H1 (cell line): ENCODE measurements at regions not wholly inside any gene's neighbourhood (a gene's known extent, or its start where the extent isn't known, plus 50 kb on each side); places are given as distances from the start of the nearest gene placed in this dataset.

Experiments
- CTCF ChIA-PET: fragments of 300-600 bp; sonication (Branson Sonifier 250); formaldehyde crosslinking; loops from one replicate; lab custom pipeline; 2021; ENCODE audit not compliant: partially characterized antibody; lab: Charles Lee
- POLR2A ChIA-PET: fragments of 300-600 bp; sonication (Branson Sonifier 250); formaldehyde crosslinking; loops from one replicate; lab custom pipeline; 2021; ENCODE audit warnings: inconsistent platforms; ENCODE audit not compliant: partially characterized antibody; lab: Charles Lee
- DNase-seq, 2 experiments: peaks; one replicate each; pipeline versions ENCODE4 v3.0.0 to v3.0.0-alpha.2; 2010 to 2022; ENCODE audit warnings: low spot score in 2 of 2, low read depth in 1 of 2, mixed read lengths in 1 of 2
- FAIRE-seq: peaks from 2 replicates; lab custom pipeline; 2011; peaks lifted over from hg19 to GRCh38; lab: Jason Lieb, UNC
- H2AFZ ChIP-seq: 2 replicates; pipeline ENCODE4 v1.8.1; 2012; ENCODE audit warnings: low read length, inconsistent platforms
- H2AK5ac ChIP-seq: 2 replicates; pipeline ENCODE4 v1.6.1; 2013; ENCODE audit warnings: low read depth, low read length
- H2BK120ac ChIP-seq: replicated peaks from 2 replicates; pipeline ENCODE3; 2013; ENCODE audit warnings: low read depth, low read length, inconsistent platforms
- H2BK12ac ChIP-seq: 2 replicates; pipeline ENCODE4 v1.6.1; 2013; ENCODE audit warnings: low read depth, low read length
- H2BK15ac ChIP-seq: 2 replicates; pipeline ENCODE4 v1.6.1; 2013; ENCODE audit warnings: low read length
- H2BK20ac ChIP-seq: 2 replicates; pipeline ENCODE4 v1.6.1; 2013; ENCODE audit warnings: low read length
- H2BK5ac ChIP-seq: 2 replicates; pipeline ENCODE4 v1.6.1; 2013; ENCODE audit warnings: low read depth, low read length
- H3K14ac ChIP-seq: 2 replicates; pipeline ENCODE4 v1.6.1; 2013; ENCODE audit warnings: inconsistent platforms; ENCODE audit not compliant: insufficient read length
- H3K18ac ChIP-seq: 2 replicates; pipeline ENCODE4 v1.6.1; 2013; ENCODE audit warnings: low read length; ENCODE audit errors: extremely low read depth
- H3K23ac ChIP-seq: 2 replicates; pipeline ENCODE4 v1.6.1; 2013; ENCODE audit warnings: inconsistent platforms; ENCODE audit not compliant: insufficient read length
- H3K23me2 ChIP-seq: 2 replicates; pipeline ENCODE4 v1.6.1; 2013; ENCODE audit warnings: low read depth, low read length
- H3K27ac ChIP-seq: 2 replicates; pipeline ENCODE4 v1.6.1; 2011; ENCODE audit warnings: low read depth, low read length, inconsistent platforms
- H3K27me3 ChIP-seq, 4 experiments: replicated peaks in 1 of 4; 1 replicate in 1 of 4; 2 replicates in 3 of 4; pipeline versions ENCODE4 v1.6.1 to v1.8.1; 2011 to 2013; ENCODE audit warnings: low read length in 3 of 4, mild to moderate bottlenecking in 3 of 4, inconsistent platforms in 2 of 4, mixed read lengths in 2 of 4, moderate library complexity in 1 of 4; ENCODE audit not compliant: control insufficient read depth in 3 of 4, insufficient read depth in 3 of 4; ENCODE audit errors: extremely low read depth in 1 of 4
- H3K36me3 ChIP-seq, 4 experiments: 2 replicates each; pipeline versions ENCODE4 v1.6.1 to v1.8.1; 2011 to 2013; ENCODE audit warnings: mild to moderate bottlenecking in 4 of 4, low read length in 3 of 4, moderate library complexity in 2 of 4, control low read depth in 1 of 4, inconsistent platforms in 1 of 4; ENCODE audit not compliant: insufficient read depth in 4 of 4, control insufficient read depth in 2 of 4
- H3K4ac ChIP-seq: replicated peaks from 2 replicates; pipeline ENCODE3; 2013; ENCODE audit warnings: low read length, low read depth, mixed read lengths, inconsistent platforms; ENCODE audit not compliant: insufficient read length
- H3K4me1 ChIP-seq, 4 experiments: replicated peaks in 1 of 4; 1 replicate in 1 of 4; 2 replicates in 3 of 4; pipeline versions ENCODE4 v1.6.1 to v1.8.1; 2011 to 2013; ENCODE audit warnings: low read length in 3 of 4, inconsistent platforms in 2 of 4, mixed read lengths in 1 of 4; ENCODE audit not compliant: insufficient read depth in 4 of 4, control insufficient read depth in 3 of 4
- H3K4me2 ChIP-seq, 2 experiments: 2 replicates each; pipeline versions ENCODE4 v1.6.1 to v1.8.1; 2011 to 2013; ENCODE audit warnings: low read depth in 2 of 2, low read length in 2 of 2, control low read depth in 1 of 2, inconsistent platforms in 1 of 2, mild to moderate bottlenecking in 1 of 2; ENCODE audit not compliant: insufficient read depth in 1 of 2
- H3K4me3 ChIP-seq, 4 experiments: fragments of 200-600, 300-600 bp in 1 of 4; sonication (generic), shearing (Covaris generic), sonication (Bioruptor Twin) in 1 of 4; 2 replicates each; pipeline versions ENCODE4 v1.5.1 to v1.8.1; 2011 to 2016; ENCODE audit warnings: low read length in 4 of 4, low read depth in 3 of 4, control low read depth in 2 of 4, inconsistent platforms in 2 of 4, mild to moderate bottlenecking in 2 of 4, mixed read lengths in 1 of 4, moderate library complexity in 1 of 4; ENCODE audit not compliant: insufficient read depth in 2 of 4; ENCODE audit errors: extremely low read depth in 1 of 4
- H3K56ac ChIP-seq: replicated peaks from 2 replicates; pipeline ENCODE3; 2013; ENCODE audit warnings: low read depth, mild to moderate bottlenecking, mixed read lengths, low read length, inconsistent platforms; ENCODE audit not compliant: insufficient read length
- H3K79me1 ChIP-seq: 2 replicates; pipeline ENCODE4 v1.6.1; 2013; ENCODE audit warnings: low read depth, low read length, control low read depth
- H3K79me2 ChIP-seq, 2 experiments: 2 replicates each; pipeline versions ENCODE4 v1.6.1 to v1.8.1; 2012 to 2013; ENCODE audit warnings: low read length in 2 of 2, mild to moderate bottlenecking in 2 of 2, inconsistent platforms in 1 of 2; ENCODE audit not compliant: insufficient read depth in 2 of 2, control insufficient read depth in 1 of 2
- H3K9ac ChIP-seq, 4 experiments: replicated peaks in 1 of 4; 1 replicate in 1 of 4; 2 replicates in 3 of 4; pipeline versions ENCODE4 v1.6.1 to v1.8.1; 2011 to 2013; ENCODE audit warnings: low read depth in 3 of 4, low read length in 3 of 4, control low read depth in 2 of 4, mild to moderate bottlenecking in 2 of 4, moderate library complexity in 2 of 4, inconsistent platforms in 1 of 4; ENCODE audit errors: extremely low read depth in 1 of 4
- H3K9me3 ChIP-seq, 2 experiments: 2 replicates each; pipeline versions ENCODE4 v1.6.1 to v1.8.1; 2012 to 2013; ENCODE audit warnings: mild to moderate bottlenecking in 2 of 2, moderate library complexity in 2 of 2, control low read depth in 1 of 2, inconsistent platforms in 1 of 2, low read depth in 1 of 2, low read length in 1 of 2, mixed read lengths in 1 of 2; ENCODE audit not compliant: insufficient read depth in 2 of 2
- H4K20me1 ChIP-seq, 2 experiments: replicated peaks in 1 of 2; 2 replicates each; pipeline versions ENCODE3 to v1.8.1; 2011 to 2013; ENCODE audit warnings: inconsistent platforms in 2 of 2, low read length in 2 of 2, mild to moderate bottlenecking in 1 of 2; ENCODE audit not compliant: insufficient read depth in 2 of 2, control insufficient read depth in 1 of 2
- H4K5ac ChIP-seq: 2 replicates; pipeline ENCODE4 v1.6.1; 2013; ENCODE audit warnings: low read length, low read depth, mixed read lengths, inconsistent platforms; ENCODE audit not compliant: insufficient read length
- H4K8ac ChIP-seq: 2 replicates; pipeline ENCODE4 v1.8.0; 2013; ENCODE audit warnings: mild to moderate bottlenecking, moderate library complexity, low read length, inconsistent platforms; ENCODE audit not compliant: insufficient read depth; ENCODE audit errors: extremely low read depth
- H4K91ac ChIP-seq: replicated peaks from 2 replicates; pipeline ENCODE3; 2013; ENCODE audit warnings: low read length, mixed read lengths, inconsistent platforms; ENCODE audit not compliant: insufficient read length
- BACH1 ChIP-seq: IDR thresholded peaks from 2 replicates; pipeline ENCODE4 v1.6.1; 2012; ENCODE audit warnings: low read length, improper control_type of control experiment
- CTBP2 ChIP-seq: IDR thresholded peaks from 2 replicates; pipeline ENCODE4 v1.7.0; 2011; ENCODE audit warnings: borderline replicate concordance, mild to moderate bottlenecking, moderate library complexity, mixed read lengths, low read length; ENCODE audit not compliant: insufficient read depth, insufficient read length
- GABPA ChIP-seq: IDR thresholded peaks from 2 replicates; pipeline ENCODE4 v1.6.1; 2011; ENCODE audit warnings: mild to moderate bottlenecking, low read length, moderate library complexity, borderline replicate concordance; ENCODE audit not compliant: insufficient read depth
- MAFK ChIP-seq: IDR thresholded peaks from 2 replicates; pipeline ENCODE4 v1.6.1; 2012; ENCODE audit warnings: low read depth, mild to moderate bottlenecking, improper control_type of control experiment, low read length
- POLR2A ChIP-seq, 2 experiments: IDR thresholded peaks; 1 replicate in 1 of 2; 2 replicates in 1 of 2; pipeline ENCODE4 v1.6.1; 2011; ENCODE audit warnings: low read depth in 2 of 2, low read length in 2 of 2, mild to moderate bottlenecking in 2 of 2; ENCODE audit errors: control extremely low read depth in 1 of 2
- RFX5 ChIP-seq: IDR thresholded peaks from 2 replicates; pipeline ENCODE4 v1.6.1; 2011; ENCODE audit warnings: low read depth, low read length, improper control_type of control experiment, borderline replicate concordance
- SIN3A ChIP-seq, 2 experiments: IDR thresholded peaks in 1 of 2; conservative IDR thresholded peaks in 1 of 2; 2 replicates each; pipeline ENCODE4 v1.6.1; 2011 to 2012; ENCODE audit warnings: low read length in 2 of 2, improper control_type of control experiment in 1 of 2, low read depth in 1 of 2, mild to moderate bottlenecking in 1 of 2
- SP4 ChIP-seq: IDR thresholded peaks from 2 replicates; pipeline ENCODE4 v1.6.1; 2012; ENCODE audit warnings: low read length, inconsistent platforms
- SRF ChIP-seq: IDR thresholded peaks from 2 replicates; pipeline ENCODE4 v1.6.1; 2011; ENCODE audit warnings: mild to moderate bottlenecking, low read depth, low read length, moderate library complexity
- TAF1 ChIP-seq: IDR thresholded peaks from 2 replicates; pipeline ENCODE4 v1.6.1; 2011; ENCODE audit warnings: mild to moderate bottlenecking, low read depth, low read length
- WGBS, 2 experiments: shearing (Covaris generic) in 1 of 2; methylation state at CpG; one replicate each; pipeline versions ENCODE4 v1.1.6 to v1.1.7; 2013 to 2015; ENCODE audit warnings: low lambda C conversion rate in 2 of 2, mixed read lengths in 2 of 2, inconsistent platforms in 1 of 2, low coverage in 1 of 2, missing lambda C conversion rate in 1 of 2; ENCODE audit not compliant: insufficient replicate concordance in 2 of 2, insufficient coverage in 1 of 2, insufficient read length in 1 of 2; ENCODE audit errors: extremely low coverage in 1 of 2, missing lambda C conversion rate in 1 of 2; 5-methylcytosine and 5-hydroxymethylcytosine counted together

DNA sequence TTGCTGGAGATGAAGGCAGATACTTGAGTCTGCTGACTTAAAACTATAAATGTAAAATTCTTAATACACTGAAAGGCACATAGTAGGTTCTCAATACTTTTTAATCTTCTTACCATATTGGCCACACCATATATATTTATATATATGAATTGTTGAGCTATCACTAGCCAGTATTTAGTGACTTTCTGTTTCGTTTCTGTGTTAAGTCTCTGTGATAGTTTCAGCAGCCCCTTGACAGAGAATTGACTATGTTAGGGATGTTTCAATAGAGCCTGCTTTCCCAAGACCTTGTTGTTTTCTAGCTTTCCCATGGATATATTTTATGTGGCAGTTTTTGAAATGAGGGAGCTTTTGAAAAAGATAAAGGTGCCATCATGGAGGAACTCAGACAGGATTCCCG, 206.5 kb upstream of the GOT2 start:
- no peak for DNase-seq
- H2BK20ac ChIP-seq = no peak overlapping the region
- H3K14ac ChIP-seq = no peak overlapping the region
- H4K5ac ChIP-seq = no peak overlapping the region
- no peak overlapping the region for H2BK15ac ChIP-seq
- H3K23me2 ChIP-seq = no peaks in the 10 kb centered on the region; the same call in 1 of the 2 replicates
- no peak overlapping the region for H3K9ac ChIP-seq
- H2BK12ac ChIP-seq = no peak overlapping the region
- no peaks in the 10 kb centered on the region for H3K27me3 ChIP-seq
- no peak overlapping the region for H4K91ac ChIP-seq
- 89% methylated on average over 2 of the region's 2 CpGs; no CpG with 5 or more reads in 1 of the 2 experiments for WGBS, 2 experiments
- H3K23ac ChIP-seq = no peak overlapping the region
- FAIRE-seq = no peak
- H4K20me1 ChIP-seq = no peaks in the 10 kb centered on the region
- CTCF ChIA-PET = no interaction called here
- no peak overlapping the region for H2AFZ ChIP-seq
- no peaks in the 10 kb centered on the region for H3K79me2 ChIP-seq
- H3K36me3 ChIP-seq = no peaks in the 10 kb centered on the region
- H3K4me2 ChIP-seq = no peak overlapping the region
- no peaks in the 10 kb centered on the region for H3K79me1 ChIP-seq
- no peak for TF ChIP-seq BACH1
- no peak for TF ChIP-seq RFX5
- TF ChIP-seq TAF1 = no peak
- TF ChIP-seq MAFK = no peak
- TF ChIP-seq POLR2A (IDR thresholded peaks at IDR 0.05; ENCODE audit: control extremely low read depth in 1 of 2, low read depth in 2 of 2, low read length in 2 of 2) = no peak
- TF ChIP-seq GABPA = no peak
- TF ChIP-seq SP4 = no peak
- TF ChIP-seq CTBP2 = no peak
- no peak for TF ChIP-seq SRF
- no peak for TF ChIP-seq SIN3A (conservative IDR thresholded peaks at IDR 0.05 in 1 of 2, IDR thresholded peaks at IDR 0.05 in 1 of 2; ENCODE audit: low read depth in 1 of 2, low read length in 2 of 2)
- TF ChIP-seq, all 59 proteins: peak for 0
- H3K4me3 ChIP-seq = no peak overlapping the region
- H3K9me3 ChIP-seq = no peaks in the 10 kb centered on the region
- no peak overlapping the region for H2BK5ac ChIP-seq
- no peak overlapping the region for H4K8ac ChIP-seq
- H2BK120ac ChIP-seq = no peak overlapping the region
- no peak overlapping the region for H2AK5ac ChIP-seq
- H3K18ac ChIP-seq = no peak overlapping the region
- POLR2A ChIA-PET = no interaction called here
- no peak overlapping the region for H3K56ac ChIP-seq
- no peak overlapping the region for H3K27ac ChIP-seq
- no peak overlapping the region for H3K4ac ChIP-seq
- peaks cover 0 to 9% (median 1%) of the 10 kb centered on the region in 4 experiments; a peak in 5 of 7 replicates for H3K4me1 ChIP-seq
